ENCODE measurements at regions not wholly inside any gene's neighbourhood (a gene's known extent, or its start where the extent isn't known, plus 50 kb on each side); places are given as distances from the start of the nearest gene placed in this dataset.

- no peak for TF ChIP-seq TAF7 (optimal IDR thresholded peaks at IDR 0.05; ENCODE audit: borderline replicate concordance, low read depth, low read length)
- no peak for TF ChIP-seq SAP30 (IDR thresholded peaks at IDR 0.05; ENCODE audit: insufficient read depth, insufficient replicate concordance, low read length)
- TF ChIP-seq CTBP2 (IDR thresholded peaks at IDR 0.05; ENCODE audit: borderline replicate concordance, insufficient read depth, insufficient read length, low read length), result no peak
- no peak for TF ChIP-seq EP300 (IDR thresholded peaks at IDR 0.05; ENCODE audit: borderline replicate concordance in 1 of 2, low read depth in 2 of 2, low read length in 2 of 2)
- TF ChIP-seq GABPA (IDR thresholded peaks at IDR 0.05; ENCODE audit: borderline replicate concordance, insufficient read depth, low read length), result no peak
Observed at GRCh38 chr4:173713026-173713425, 183.0 kb upstream of the HAND2 start (continued).
